HuH-7.5 (cell line): ENCODE measurements at regions not wholly inside any gene's neighbourhood (a gene's known extent, or its start where the extent isn't known, plus 50 kb on each side); places are given as distances from the start of the nearest gene placed in this dataset.
"Not testable (repeated sequence)": the region's sequence is repeated elsewhere in the genome, so short reads cannot be mapped to it uniquely, and the experiment has no call there.

Experiments used
- DNase-seq: peaks from one replicate; pipeline ENCODE4 v3.0.0; 2011; ENCODE audit warnings: low spot score

DNA sequence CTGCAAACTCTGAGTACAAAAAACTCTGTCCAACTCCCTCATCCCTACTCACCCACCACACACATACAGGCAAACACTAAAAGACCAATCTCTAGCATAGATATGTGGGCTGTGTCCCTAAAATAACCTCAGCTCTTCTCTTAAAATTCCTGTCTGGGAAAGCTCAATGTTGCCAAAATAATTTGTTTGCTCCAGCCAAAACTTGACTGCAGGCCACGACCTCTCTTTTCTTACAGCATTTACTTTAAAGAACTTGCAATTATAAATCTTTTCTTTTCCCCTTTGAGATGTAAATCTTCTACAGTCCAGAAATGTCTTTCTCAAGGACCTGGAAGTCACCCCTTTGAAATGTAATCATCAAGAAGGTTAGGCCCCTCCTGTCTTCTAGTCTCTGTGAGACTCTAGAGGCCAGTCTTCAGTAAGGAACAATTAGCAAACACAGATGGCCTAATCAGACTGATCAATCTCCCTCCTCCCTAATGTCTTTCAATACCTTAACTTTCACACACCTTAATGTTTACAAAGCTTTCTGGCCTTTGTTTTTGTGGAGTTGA is 483.6 kb upstream of the RGS18 start:
- DNase-seq: no peak

GRCh38 chr1:191675856-191676783 is 482.1 kb upstream of the RGS18 start:
- no peak for DNase-seq

DNA sequence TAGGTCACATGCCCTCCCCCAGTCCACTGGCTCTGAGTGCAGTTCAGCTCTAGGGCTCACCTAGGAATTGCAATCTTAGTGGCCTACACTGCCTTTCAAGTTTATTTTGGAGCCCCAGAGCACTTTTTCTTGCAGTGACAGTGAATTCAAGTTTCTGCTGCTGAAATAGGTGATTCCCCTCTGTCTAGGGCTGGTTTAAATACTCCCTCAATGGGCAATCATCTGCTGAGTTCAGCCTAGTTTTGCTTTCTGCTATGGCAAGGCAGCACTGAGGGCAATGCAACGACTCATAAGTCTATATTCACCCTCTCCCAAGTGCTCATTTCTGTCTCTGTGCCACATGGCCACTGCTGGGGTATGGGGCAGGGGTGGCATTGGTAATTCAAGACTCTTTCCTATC is 472.6 kb upstream of the RGS18 start:
- no peak for DNase-seq

- DNase-seq: no peak
These were observed 470.5 kb upstream of the RGS18 start for GRCh38 chr1:191687721-191688120.

GRCh38 chr1:191690931-191691330 is 467.3 kb upstream of the RGS18 start:
- no peak for DNase-seq

DNA sequence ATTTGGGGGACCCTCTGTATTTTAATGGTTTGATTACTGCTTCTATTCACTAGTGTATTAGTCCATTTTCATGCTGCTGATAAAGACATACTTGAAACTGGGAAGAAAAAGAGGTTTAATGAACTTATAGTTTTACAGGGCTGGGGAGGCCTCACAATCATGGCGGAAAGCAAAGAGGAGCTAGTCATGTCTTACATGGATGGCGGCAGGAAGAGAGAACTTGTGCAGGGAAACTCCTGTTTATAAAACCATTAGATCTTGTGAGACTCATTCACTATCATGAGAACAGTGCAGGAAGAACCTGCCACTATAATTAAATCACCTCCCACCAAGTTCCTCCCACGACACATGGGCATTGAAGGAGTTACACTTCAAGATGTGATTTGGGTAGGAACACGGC is 464.5 kb upstream of the RGS18 start:
- DNase-seq: no peak

DNA sequence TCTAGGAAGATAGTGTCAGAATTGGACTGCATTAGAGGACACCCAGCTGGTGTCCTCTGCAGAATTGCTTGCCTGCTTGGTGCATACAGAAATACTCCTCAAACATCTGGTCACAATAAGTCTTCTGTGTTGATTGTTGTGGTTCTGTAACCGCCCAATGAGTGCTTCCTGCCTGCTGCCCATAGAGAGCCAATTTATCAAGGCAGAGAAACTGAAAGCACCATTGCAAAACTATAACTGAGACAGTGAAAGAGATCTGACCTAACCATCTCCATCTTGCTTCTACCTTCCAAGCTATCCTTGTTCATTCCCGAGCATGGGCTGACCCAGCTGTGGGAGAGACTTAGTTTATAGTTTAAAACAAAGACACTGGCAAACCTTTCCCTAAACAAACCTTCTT is 462.4 kb upstream of the RGS18 start:
- no peak for DNase-seq

DNA sequence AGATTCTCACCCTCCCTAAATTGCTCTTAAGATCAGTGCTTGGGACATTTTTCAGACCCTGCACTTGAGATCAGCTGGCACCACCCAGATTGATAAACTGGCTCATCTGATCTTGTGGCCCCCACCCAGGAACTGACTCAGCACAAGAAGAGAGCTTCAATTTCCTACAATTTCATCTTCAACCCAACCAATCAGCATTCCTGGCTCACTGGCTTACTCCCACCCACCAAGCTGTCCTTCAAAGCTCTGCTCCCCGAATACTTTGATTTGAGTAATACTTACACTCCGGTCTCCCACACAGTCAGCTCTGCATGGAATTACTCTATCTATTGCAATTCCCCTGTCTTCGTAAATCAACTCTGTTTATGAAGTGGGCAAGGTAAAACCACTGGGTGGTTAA is 461.9 kb upstream of the RGS18 start:
- DNase-seq: no peak

- DNase-seq: no peak
These were observed 460.7 kb upstream of the RGS18 start for GRCh38 chr1:191697556-191697955.

- no peak for DNase-seq
These were observed 460.0 kb upstream of the RGS18 start for GRCh38 chr1:191698246-191698645.

GRCh38 chr1:191699343-191699742 is 458.9 kb upstream of the RGS18 start:
- DNase-seq: no peak

DNA sequence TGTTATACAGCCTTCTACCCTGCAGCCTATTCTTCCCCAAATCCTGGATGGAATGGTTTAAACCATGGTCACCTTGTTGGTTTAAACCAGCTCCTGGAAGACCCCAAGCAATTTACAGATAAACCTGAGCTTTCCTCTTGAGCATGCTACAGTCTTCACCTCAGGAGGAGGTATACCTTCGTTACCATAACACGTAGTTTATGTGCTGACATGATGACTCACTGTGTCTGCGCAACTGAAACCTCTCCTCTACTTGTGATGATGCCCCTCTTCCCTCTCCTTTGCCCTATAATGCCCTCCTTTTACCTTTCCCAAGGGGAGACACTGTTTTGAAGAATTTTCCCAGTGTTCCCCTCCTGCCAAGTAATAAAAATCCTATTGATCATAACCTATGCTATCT is 457.3 kb upstream of the RGS18 start:
- DNase-seq: no peak

- DNase-seq: no peak
These were observed 456.1 kb upstream of the RGS18 start for GRCh38 chr1:191702124-191702523.

- no peak for DNase-seq
These were observed 451.0 kb upstream of the RGS18 start for GRCh38 chr1:191707288-191707687.

DNA sequence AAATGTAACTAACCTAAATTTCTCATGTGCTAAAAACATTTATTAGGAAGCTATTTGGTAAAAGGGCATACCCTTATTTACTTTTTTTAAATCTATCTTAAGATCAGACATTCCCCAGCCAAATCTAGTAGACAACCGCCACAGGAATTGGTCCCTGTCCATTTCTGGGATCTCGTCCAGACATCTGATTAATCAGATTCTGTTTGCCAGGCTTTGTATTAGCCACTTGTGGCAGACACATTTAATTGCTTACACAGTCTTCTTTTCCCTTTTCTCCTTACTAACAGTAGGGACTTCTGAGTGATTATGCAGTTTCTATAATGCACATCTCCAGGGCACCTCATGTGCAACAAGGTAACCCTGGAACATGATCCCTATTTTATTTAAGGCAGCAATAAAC is 449.0 kb upstream of the RGS18 start:
- no peak for DNase-seq

- DNase-seq: no peak
These were observed 446.3 kb upstream of the RGS18 start for GRCh38 chr1:191711961-191712360.

GRCh38 chr1:191714845-191715244 is 443.4 kb upstream of the RGS18 start:
- DNase-seq: no peak

DNA sequence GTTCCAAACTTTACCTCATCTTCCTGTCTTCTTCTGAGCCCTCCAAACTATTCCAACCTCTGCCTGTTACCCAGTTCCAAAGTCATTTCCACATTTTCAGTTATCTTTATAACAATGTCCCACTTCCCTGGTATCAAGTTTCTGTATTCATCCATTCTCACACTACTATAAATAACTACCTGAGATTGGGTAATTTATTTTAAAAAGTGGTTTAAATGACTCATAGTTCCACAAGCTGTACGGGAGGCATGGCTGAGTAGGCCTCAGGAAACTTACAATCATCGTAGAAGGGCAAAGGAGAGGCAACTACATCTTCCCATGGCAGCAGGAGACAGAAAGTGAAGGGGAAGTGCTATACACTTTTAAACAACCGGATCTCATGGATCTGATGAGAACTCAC is 428.5 kb upstream of the RGS18 start:
- DNase-seq: no peak

DNA sequence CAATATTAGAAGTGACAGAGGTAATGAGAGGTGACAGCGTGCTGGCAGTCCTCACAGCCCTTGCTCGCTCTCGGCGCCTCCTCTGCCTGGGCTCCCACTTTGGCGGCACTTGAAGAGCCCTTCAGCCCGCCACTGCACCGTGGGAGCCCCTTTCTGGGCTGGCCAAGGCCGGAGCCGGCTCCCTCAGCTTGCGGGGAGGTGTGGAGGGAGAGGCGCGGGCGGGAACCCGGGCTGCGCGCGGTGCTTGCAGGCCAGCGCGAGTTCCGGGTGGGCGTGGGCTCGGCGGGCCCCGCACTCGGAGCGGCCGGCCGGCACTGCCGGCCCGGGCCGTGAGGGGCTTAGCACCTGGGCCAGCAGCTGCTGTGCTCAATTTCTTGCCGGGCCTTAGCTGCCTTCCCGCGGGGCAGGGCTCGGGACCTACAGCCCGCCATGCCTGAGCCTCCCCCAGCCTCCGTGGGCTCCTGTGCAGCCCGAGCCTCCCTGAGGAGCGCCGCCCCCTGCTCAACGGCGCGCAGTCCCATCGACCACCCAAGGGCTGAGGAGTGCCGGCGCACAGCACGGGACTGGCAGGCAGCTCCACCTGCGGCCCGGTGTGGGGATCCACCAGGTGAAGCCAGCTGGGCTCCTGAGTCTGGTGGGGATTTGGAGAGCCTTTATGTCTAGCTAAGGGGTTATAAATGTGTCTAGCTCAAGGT is 426.5 kb upstream of the RGS18 start:
- DNase-seq: not testable (repeated sequence)

DNA sequence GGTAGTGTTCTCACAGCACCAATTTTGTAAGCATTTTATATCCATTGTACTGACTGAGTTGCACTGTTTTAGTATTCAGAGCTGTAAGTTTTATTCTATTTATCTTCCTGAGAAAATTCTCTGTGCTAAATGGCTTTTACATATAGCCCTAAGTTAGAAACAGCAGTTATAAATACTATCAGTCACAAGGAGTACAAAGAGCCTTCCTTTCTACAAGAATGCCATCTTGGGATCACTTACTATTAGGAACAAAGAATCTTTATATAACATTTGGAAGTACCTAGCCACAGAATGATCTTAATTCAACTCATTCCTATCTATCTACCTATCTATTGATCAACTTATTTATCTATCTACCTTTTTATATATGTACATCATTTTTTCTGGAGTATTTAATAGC is 423.9 kb upstream of the RGS18 start:
- DNase-seq: no peak

- DNase-seq: no peak
These were observed 418.7 kb upstream of the RGS18 start for GRCh38 chr1:191739544-191739943.

DNA sequence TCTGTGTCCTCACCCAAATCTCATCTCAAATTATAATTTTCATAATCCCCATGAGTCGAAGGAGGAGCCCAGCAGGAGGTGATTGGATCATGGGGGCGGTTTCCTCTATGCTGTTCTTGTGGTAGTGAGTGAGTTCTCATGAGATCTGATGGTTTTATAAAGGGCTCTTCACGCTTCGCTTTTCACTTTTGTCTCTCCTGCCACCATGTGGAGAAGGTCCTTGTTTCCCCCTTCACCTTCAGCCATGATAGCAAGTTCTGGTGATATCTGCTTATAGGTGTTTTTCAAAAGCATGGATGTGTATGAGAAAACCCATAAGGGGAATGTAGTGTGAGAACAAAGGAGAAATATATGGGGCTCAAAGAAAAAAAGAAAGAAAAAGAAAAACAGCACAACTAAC is 405.9 kb upstream of the RGS18 start:
- DNase-seq: no peak

GRCh38 chr1:191760016-191760415 is 398.2 kb upstream of the RGS18 start:
- no peak for DNase-seq
